Neural cell (in vitro differentiated cells): ENCODE measurements at regions not wholly inside any gene's neighbourhood (a gene's known extent, or its start where the extent isn't known, plus 50 kb on each side); places are given as distances from the start of the nearest gene placed in this dataset.

Experiments used
- EZH2 ChIP-seq: fragments of 200-600, 300-800 bp; shearing (Covaris generic), sonication (generic); IDR thresholded peaks from 2 replicates; pipeline ENCODE4 v1.6.1; 2014; ENCODE audit warnings: antibody characterized with exemption, low read length, borderline replicate concordance, mild to moderate bottlenecking; ENCODE audit not compliant: insufficient read depth, poor library complexity, severe bottlenecking
- SMC3 ChIP-seq: fragments of 450-650 bp; conservative IDR thresholded peaks from 2 replicates; pipeline ENCODE4 v1.6.1; 2014; ENCODE audit warnings: antibody characterized with exemption, mild to moderate bottlenecking, moderate library complexity; ENCODE audit not compliant: poor library complexity
- TF ChIP-seq, protein P1 (sequence below): fragments of 450-650 bp; IDR thresholded peaks from 2 replicates; pipeline ENCODE4 v1.5.1; 2014; ENCODE audit warnings: antibody characterized with exemption, mild to moderate bottlenecking, moderate library complexity; ENCODE audit not compliant: poor library complexity, severe bottlenecking
- TF ChIP-seq, protein P2 (sequence below): IDR thresholded peaks from 2 replicates; pipeline ENCODE4 v1.6.1; 2012; ENCODE audit warnings: borderline replicate concordance

DNA sequence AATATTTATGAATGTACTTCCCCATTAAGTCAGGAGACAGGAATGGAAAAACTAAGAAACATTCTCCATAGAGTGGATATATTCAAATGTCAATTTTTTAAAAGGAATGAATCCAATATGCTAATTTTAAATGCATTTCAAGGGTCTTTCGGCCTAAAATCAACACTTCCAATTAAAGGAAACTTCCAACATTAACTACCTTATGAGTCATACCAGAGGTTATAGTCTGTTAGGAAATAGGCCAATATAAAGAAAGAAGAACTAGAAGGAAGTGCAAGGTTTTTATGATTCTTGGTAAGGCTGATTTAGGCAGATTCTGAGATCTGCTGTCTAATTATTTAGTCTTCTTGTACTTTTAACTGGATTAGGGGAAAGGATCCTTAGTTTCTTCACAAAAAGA, 260.1 kb upstream of the EDNRA start:
- TF ChIP-seq, protein P1, sequence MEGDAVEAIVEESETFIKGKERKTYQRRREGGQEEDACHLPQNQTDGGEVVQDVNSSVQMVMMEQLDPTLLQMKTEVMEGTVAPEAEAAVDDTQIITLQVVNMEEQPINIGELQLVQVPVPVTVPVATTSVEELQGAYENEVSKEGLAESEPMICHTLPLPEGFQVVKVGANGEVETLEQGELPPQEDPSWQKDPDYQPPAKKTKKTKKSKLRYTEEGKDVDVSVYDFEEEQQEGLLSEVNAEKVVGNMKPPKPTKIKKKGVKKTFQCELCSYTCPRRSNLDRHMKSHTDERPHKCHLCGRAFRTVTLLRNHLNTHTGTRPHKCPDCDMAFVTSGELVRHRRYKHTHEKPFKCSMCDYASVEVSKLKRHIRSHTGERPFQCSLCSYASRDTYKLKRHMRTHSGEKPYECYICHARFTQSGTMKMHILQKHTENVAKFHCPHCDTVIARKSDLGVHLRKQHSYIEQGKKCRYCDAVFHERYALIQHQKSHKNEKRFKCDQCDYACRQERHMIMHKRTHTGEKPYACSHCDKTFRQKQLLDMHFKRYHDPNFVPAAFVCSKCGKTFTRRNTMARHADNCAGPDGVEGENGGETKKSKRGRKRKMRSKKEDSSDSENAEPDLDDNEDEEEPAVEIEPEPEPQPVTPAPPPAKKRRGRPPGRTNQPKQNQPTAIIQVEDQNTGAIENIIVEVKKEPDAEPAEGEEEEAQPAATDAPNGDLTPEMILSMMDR = no peak
- TF ChIP-seq EZH2 (no peak), SMC3 (no peak)
- TF ChIP-seq, protein P2, sequence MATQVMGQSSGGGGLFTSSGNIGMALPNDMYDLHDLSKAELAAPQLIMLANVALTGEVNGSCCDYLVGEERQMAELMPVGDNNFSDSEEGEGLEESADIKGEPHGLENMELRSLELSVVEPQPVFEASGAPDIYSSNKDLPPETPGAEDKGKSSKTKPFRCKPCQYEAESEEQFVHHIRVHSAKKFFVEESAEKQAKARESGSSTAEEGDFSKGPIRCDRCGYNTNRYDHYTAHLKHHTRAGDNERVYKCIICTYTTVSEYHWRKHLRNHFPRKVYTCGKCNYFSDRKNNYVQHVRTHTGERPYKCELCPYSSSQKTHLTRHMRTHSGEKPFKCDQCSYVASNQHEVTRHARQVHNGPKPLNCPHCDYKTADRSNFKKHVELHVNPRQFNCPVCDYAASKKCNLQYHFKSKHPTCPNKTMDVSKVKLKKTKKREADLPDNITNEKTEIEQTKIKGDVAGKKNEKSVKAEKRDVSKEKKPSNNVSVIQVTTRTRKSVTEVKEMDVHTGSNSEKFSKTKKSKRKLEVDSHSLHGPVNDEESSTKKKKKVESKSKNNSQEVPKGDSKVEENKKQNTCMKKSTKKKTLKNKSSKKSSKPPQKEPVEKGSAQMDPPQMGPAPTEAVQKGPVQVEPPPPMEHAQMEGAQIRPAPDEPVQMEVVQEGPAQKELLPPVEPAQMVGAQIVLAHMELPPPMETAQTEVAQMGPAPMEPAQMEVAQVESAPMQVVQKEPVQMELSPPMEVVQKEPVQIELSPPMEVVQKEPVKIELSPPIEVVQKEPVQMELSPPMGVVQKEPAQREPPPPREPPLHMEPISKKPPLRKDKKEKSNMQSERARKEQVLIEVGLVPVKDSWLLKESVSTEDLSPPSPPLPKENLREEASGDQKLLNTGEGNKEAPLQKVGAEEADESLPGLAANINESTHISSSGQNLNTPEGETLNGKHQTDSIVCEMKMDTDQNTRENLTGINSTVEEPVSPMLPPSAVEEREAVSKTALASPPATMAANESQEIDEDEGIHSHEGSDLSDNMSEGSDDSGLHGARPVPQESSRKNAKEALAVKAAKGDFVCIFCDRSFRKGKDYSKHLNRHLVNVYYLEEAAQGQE = no peak
